Left ventricle myocardium inferior (tissue), 1 donor: ENCODE measurements at regions not wholly inside any gene's neighbourhood (a gene's known extent, or its start where the extent isn't known, plus 50 kb on each side); places are given as distances from the start of the nearest gene placed in this dataset.

Experiments used
- DNase-seq: peaks from one replicate; pipeline ENCODE4 v3.0.0-alpha.2; 2020
- H3K27ac ChIP-seq: fragments of 200-600 bp; replicated peaks from 2 replicates; pipeline ENCODE4 v1.8.0; 2021
- H3K27me3 ChIP-seq: fragments of 200-600 bp; 2 replicates; pipeline ENCODE4 v1.8.0; 2021; ENCODE audit warnings: low read depth
- H3K36me3 ChIP-seq: fragments of 200-600 bp; 2 replicates; pipeline ENCODE4 v1.8.0; 2021
- H3K4me1 ChIP-seq: fragments of 200-600 bp; 2 replicates; pipeline ENCODE4 v1.8.0; 2021
- H3K4me3 ChIP-seq: fragments of 200-600 bp; 2 replicates; pipeline ENCODE4 v1.8.0; 2021; ENCODE audit warnings: mild to moderate bottlenecking, moderate library complexity
- H3K9me3 ChIP-seq: fragments of 200-600 bp; replicated peaks from 2 replicates; pipeline ENCODE4 v1.8.0; 2021
- intact Hi-C: fragments of 100-400 bp; cut with micrococcal nuclease; formaldehyde crosslinking; loops from one replicate; pipeline ENCODE4 v1.11.0; 2022
- TF ChIP-seq, protein P1 (sequence below): fragments of 200-600 bp; IDR thresholded peaks from 2 replicates; pipeline ENCODE4 v1.8.0; 2021; ENCODE audit warnings: antibody characterized with exemption, mild to moderate bottlenecking, borderline replicate concordance
- donor health status: DM: no; HTN: yes; CAD: no; lungs with severe emphysema.

DNA sequence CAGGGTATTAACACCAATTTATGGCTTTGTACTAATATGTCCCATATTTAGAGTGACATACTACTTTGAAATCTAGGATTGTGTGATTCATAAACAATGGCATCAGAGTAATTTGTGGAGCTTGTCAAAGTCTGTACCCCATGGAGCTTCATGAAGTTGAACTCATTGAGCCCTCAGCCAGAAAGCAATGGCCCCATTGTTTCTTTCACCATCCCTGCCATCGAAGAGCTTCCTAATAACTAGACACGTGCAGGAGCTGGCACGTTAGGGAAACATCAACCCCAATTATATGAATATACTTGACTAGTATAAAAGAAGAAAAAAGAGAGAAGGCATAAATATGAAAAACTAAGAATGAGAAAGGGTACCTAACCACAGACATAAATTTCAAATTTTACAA lies 206.6 kb downstream of the CXCL12 start:
- intact Hi-C loops = no loop called here
- Histone ChIP-seq H3K27me3 (no peaks in the 10 kb centered on the region), H3K9me3 (no peaks in the 10 kb centered on the region), H3K4me3 (no peak overlapping the region), H3K4me1 (peaks cover 2% of the 10 kb centered on the region), H3K27ac (no peak overlapping the region), H3K36me3 (no peaks in the 10 kb centered on the region)
- no peak for DNase-seq
- TF ChIP-seq, protein P1, sequence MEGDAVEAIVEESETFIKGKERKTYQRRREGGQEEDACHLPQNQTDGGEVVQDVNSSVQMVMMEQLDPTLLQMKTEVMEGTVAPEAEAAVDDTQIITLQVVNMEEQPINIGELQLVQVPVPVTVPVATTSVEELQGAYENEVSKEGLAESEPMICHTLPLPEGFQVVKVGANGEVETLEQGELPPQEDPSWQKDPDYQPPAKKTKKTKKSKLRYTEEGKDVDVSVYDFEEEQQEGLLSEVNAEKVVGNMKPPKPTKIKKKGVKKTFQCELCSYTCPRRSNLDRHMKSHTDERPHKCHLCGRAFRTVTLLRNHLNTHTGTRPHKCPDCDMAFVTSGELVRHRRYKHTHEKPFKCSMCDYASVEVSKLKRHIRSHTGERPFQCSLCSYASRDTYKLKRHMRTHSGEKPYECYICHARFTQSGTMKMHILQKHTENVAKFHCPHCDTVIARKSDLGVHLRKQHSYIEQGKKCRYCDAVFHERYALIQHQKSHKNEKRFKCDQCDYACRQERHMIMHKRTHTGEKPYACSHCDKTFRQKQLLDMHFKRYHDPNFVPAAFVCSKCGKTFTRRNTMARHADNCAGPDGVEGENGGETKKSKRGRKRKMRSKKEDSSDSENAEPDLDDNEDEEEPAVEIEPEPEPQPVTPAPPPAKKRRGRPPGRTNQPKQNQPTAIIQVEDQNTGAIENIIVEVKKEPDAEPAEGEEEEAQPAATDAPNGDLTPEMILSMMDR = no peak

DNA sequence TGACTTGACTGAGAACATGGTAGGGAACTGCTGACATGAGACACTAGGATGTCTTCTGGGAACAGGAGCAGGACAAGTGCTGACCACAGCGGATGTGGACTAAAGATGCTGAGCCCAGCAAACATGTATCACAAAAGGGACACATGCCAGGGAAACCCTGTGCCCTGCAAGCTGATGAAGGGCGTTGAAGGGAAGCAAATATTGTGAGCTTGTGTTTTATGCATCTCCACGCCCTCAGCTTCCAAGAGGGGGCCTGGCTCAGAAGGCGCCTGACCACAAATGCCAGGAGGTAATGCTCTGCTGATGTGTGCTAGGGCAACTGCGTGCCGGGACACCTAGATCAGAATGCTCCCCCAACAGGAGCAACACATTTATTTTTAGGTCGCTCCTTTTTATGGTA lies 207.3 kb downstream of the CXCL12 start:
- Histone ChIP-seq H3K27ac (no peak overlapping the region), H3K4me3 (no peak overlapping the region), H3K27me3 (no peaks in the 10 kb centered on the region), H3K36me3 (no peaks in the 10 kb centered on the region), H3K9me3 (no peaks in the 10 kb centered on the region), H3K4me1 (peaks cover 9% of the 10 kb centered on the region)
- DNase-seq = no peak
- TF ChIP-seq, protein P1 = no peak
- intact Hi-C loops = no loop called here

DNA sequence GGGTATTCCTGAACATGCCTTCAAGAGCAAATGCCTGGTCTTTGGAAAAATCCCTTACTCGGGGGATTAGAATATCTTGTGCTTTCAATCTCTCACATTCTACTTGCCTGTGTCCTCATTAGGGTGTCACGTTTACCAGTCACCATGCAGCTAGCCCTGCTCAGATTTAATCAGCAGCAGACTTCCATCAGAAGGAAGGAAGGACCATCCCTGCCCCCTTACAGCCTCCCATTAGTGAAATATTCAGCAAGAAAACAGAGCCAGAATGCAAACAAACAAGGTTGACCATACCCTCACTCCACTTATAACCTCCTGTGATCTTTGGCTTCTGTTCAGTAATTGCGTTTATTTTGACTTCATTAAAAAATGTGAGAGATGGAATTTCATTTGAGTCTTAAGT lies 208.6 kb downstream of the CXCL12 start:
- intact Hi-C loops = no loop called here
- peaks cover 14% of the 10 kb centered on the region for H3K4me1 ChIP-seq
- H3K36me3 ChIP-seq = no peaks in the 10 kb centered on the region
- H3K27ac ChIP-seq = no peak overlapping the region
- DNase-seq = no peak
- no peaks in the 10 kb centered on the region for H3K27me3 ChIP-seq
- TF ChIP-seq, protein P1 = no peak
- H3K4me3 ChIP-seq = no peak overlapping the region
- no peaks in the 10 kb centered on the region for H3K9me3 ChIP-seq

DNA sequence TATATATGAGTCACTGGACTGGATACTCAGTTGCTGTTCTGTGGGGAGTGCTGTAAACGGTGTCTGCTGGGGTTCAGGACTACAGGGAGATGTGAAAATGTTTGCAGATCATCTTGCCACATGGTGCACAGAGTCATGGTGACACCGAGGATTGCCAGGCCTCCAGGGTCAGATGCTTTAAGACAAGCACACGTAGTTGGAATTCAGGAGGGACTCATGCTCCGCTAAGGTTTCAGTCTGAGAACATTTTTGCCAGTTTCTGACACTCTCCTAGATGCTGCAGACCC lies 211.3 kb downstream of the CXCL12 start:
- Histone ChIP-seq H3K4me3 (no peak overlapping the region), H3K27me3 (no peaks in the 10 kb centered on the region), H3K9me3 (no peaks in the 10 kb centered on the region), H3K27ac (no peak overlapping the region), H3K4me1 (peaks cover 14% of the 10 kb centered on the region), H3K36me3 (no peaks in the 10 kb centered on the region)
- TF ChIP-seq, protein P1 = no peak
- DNase-seq = no peak
- intact Hi-C loops = no loop called here

DNA sequence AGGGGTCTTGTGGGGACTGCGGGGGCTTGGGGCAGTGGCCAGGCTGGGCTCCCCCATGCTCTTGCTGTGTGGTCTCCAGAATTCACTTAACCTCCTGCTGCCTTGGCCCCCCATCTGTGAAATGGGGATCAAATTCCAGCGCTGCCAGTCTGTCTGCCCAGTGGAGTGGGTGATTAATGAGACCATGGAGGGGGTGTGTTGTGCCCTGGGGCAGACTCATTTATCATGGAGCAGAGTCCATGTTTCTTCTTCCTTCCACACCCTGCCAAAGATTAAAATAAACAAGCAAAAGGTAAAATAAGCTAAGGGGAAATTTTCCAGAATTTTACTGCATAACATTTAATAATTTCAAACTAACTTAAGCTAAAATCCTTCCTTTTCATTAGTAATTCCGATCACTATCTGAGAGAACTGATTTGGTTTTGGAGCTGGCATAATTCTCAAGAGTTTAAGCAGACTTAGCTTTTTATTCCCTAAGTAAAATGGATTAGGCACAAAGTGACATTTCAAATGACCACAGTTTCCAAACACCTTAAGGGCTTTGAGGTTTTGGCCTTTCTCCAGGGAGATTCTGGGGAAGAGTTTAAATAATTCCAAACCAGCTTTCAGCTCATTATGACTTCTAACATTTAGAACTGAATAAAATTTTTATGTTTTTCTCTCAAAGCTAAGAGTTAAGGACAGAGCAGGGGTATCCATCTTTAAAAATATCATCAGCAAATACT lies 211.9 kb downstream of the CXCL12 start:
- Histone ChIP-seq H3K36me3 (no peaks in the 10 kb centered on the region), H3K27me3 (no peaks in the 10 kb centered on the region), H3K9me3 (no peaks in the 10 kb centered on the region), H3K4me3 (no peak overlapping the region), H3K27ac (no peak overlapping the region), H3K4me1 (peaks cover 18% of the 10 kb centered on the region)
- intact Hi-C loops = no loop called here
- TF ChIP-seq, protein P1 = no peak
- DNase-seq = no peak
